ENCODE measurements at regions not wholly inside any gene's neighbourhood (a gene's known extent, or its start where the extent isn't known, plus 50 kb on each side); places are given as distances from the start of the nearest gene placed in this dataset.
"Not testable (repeated sequence)": the region's sequence is repeated elsewhere in the genome, so short reads cannot be mapped to it uniquely, and the experiment has no call there.

- no peak for TF ChIP-seq ZNF549 (tag by site-specific recombination; IDR thresholded peaks at IDR 0.05)
- Histone ChIP-seq H3K9me3 (ENCODE audit: control insufficient read depth, insufficient read depth, low read depth, low read length) (no peaks in the 10 kb centered on the region), H3K4me3 (ENCODE audit: low read depth, low read length) (no peak overlapping the region), H3K27ac (ENCODE audit: extremely low read depth, low read depth, low read length) (no peak overlapping the region), H3K36me3 (ENCODE audit: control insufficient read depth in 2 of 2, insufficient read depth in 1 of 2, low read length in 2 of 2) (no peaks in the 10 kb centered on the region), H3K4me1 (ENCODE audit: control insufficient read depth, insufficient read depth, low read length) (no peaks in the 10 kb centered on the region)
- ChIA-PET POLR2A (no interaction called here), CTCF (no interaction called here)
These were observed 272.7 kb downstream of the AGTPBP1 start for GRCh38 chr9:85469041-85469440.

DNA sequence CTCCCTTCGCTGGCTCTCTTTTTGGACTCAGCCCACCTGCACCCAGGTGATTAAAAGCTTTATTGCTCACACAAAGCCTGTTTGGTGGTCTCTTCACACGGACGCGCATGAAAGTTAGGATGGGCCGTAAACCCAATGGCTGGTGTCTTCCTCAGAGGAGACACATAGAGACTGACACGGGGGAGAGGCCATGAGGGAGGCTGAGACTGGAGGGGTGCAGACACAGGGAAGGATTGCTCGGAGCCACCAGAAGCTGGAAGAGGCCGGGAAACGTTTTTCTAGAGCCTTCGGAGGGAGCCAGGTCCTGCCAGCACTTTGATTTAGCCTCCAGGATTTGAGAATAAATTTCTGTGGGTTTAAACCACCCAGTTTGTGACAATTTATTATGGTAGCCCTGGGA, 274.9 kb downstream of the AGTPBP1 start:
- Histone ChIP-seq H3K4me1 (ENCODE audit: control insufficient read depth, insufficient read depth, low read length) (no peaks in the 10 kb centered on the region), H3K27ac (ENCODE audit: extremely low read depth, low read depth, low read length) (no peak overlapping the region), H3K9me3 (ENCODE audit: control insufficient read depth, insufficient read depth, low read depth, low read length) (no peaks in the 10 kb centered on the region), H3K4me3 (ENCODE audit: low read depth, low read length) (no peak overlapping the region), H3K36me3 (ENCODE audit: control insufficient read depth in 2 of 2, insufficient read depth in 1 of 2, low read length in 2 of 2) (no peaks in the 10 kb centered on the region)
- TF ChIP-seq ZNF169 (tag by site-specific recombination; IDR thresholded peaks at IDR 0.05) (no peak), ZNF266 (tag by site-specific recombination; IDR thresholded peaks at IDR 0.05; ENCODE audit: low read depth) (no peak), ZNF692 (tag by site-specific recombination; IDR thresholded peaks at IDR 0.05) (no peak), ZNF202 (tag by site-specific recombination; IDR thresholded peaks at IDR 0.05; ENCODE audit: borderline replicate concordance) (no peak), ZNF561 (tag by site-specific recombination; IDR thresholded peaks at IDR 0.05; ENCODE audit: borderline replicate concordance) (no peak), ZNF510 (tag by site-specific recombination; IDR thresholded peaks at IDR 0.05; ENCODE audit: insufficient replicate concordance) (no peak), ZNF529 (tag by site-specific recombination; IDR thresholded peaks at IDR 0.05; ENCODE audit: insufficient replicate concordance) (no peak), ZFHX2 (tag by site-specific recombination; conservative IDR thresholded peaks at IDR 0.05) (no peak), ZNF660 (tag by site-specific recombination; IDR thresholded peaks at IDR 0.05) (no peak), ZNF239 (tag by site-specific recombination; IDR thresholded peaks at IDR 0.05) (no peak), ZNF555 (tag by site-specific recombination; conservative IDR thresholded peaks at IDR 0.05) (no peak)
- TF ChIP-seq, protein P1, sequence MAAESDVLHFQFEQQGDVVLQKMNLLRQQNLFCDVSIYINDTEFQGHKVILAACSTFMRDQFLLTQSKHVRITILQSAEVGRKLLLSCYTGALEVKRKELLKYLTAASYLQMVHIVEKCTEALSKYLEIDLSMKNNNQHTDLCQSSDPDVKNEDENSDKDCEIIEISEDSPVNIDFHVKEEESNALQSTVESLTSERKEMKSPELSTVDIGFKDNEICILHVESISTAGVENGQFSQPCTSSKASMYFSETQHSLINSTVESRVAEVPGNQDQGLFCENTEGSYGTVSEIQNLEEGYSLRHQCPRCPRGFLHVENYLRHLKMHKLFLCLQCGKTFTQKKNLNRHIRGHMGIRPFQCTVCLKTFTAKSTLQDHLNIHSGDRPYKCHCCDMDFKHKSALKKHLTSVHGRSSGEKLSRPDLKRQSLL (tag by site-specific recombination; IDR thresholded peaks at IDR 0.05): no peak
- TF ChIP-seq, protein P2, sequence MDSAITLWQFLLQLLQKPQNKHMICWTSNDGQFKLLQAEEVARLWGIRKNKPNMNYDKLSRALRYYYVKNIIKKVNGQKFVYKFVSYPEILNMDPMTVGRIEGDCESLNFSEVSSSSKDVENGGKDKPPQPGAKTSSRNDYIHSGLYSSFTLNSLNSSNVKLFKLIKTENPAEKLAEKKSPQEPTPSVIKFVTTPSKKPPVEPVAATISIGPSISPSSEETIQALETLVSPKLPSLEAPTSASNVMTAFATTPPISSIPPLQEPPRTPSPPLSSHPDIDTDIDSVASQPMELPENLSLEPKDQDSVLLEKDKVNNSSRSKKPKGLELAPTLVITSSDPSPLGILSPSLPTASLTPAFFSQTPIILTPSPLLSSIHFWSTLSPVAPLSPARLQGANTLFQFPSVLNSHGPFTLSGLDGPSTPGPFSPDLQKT (IDR thresholded peaks at IDR 0.05; ENCODE audit: borderline replicate concordance, low read depth, low read length): no peak
- TF ChIP-seq, protein P3, sequence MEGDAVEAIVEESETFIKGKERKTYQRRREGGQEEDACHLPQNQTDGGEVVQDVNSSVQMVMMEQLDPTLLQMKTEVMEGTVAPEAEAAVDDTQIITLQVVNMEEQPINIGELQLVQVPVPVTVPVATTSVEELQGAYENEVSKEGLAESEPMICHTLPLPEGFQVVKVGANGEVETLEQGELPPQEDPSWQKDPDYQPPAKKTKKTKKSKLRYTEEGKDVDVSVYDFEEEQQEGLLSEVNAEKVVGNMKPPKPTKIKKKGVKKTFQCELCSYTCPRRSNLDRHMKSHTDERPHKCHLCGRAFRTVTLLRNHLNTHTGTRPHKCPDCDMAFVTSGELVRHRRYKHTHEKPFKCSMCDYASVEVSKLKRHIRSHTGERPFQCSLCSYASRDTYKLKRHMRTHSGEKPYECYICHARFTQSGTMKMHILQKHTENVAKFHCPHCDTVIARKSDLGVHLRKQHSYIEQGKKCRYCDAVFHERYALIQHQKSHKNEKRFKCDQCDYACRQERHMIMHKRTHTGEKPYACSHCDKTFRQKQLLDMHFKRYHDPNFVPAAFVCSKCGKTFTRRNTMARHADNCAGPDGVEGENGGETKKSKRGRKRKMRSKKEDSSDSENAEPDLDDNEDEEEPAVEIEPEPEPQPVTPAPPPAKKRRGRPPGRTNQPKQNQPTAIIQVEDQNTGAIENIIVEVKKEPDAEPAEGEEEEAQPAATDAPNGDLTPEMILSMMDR (tag by site-specific recombination; IDR thresholded peaks at IDR 0.05): no peak
- CTCF ChIA-PET: no interaction called here
- POLR2A ChIA-PET: no interaction called here

DNA sequence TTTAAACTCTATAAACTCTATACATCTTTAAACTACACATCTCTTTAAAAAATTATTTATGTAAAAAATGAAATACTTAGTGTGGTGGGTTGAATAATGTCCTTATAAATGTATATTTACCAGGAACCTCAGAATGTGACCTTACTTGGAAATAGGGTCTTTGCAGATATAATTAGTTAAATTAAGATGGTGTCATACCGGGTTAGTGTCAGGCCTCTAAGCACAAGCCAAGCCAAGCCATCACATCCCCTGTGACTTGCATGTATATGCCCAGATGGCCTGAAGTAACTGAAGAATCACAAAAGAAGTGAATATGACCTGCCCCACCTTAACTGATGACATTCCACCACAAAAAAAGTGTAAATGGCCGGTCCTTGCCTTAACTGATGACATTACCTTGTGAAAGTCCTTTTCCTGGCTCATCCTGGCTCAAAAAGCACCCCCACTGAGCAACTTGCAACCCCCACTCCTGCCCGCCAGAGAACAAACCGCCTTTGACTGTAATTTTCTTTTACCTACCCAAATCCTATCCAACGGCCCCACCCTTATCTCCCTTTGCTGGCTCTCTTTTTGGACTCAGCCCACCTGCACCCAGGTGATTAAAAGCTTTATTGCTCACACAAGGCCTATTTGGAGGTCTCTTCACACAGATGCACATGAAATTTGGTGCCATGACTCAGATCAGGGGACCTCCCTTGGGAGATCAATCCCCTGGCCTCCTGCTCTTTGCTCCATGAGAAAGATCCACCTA, 283.5 kb downstream of the AGTPBP1 start:
- POLR2A ChIA-PET; H3K4me1 ChIP-seq (ENCODE audit: control insufficient read depth, insufficient read depth, low read length); H3K4me3 ChIP-seq (ENCODE audit: low read depth, low read length); CTCF ChIA-PET; H3K9me3 ChIP-seq (ENCODE audit: control insufficient read depth, insufficient read depth, low read depth, low read length); H3K36me3 ChIP-seq (ENCODE audit: control insufficient read depth in 2 of 2, insufficient read depth in 1 of 2, low read length in 2 of 2); H3K27ac ChIP-seq (ENCODE audit: extremely low read depth, low read depth, low read length): not testable (repeated sequence)
